ENCODE measurements at regions not wholly inside any gene's neighbourhood (a gene's known extent, or its start where the extent isn't known, plus 50 kb on each side); places are given as distances from the start of the nearest gene placed in this dataset.

DNA sequence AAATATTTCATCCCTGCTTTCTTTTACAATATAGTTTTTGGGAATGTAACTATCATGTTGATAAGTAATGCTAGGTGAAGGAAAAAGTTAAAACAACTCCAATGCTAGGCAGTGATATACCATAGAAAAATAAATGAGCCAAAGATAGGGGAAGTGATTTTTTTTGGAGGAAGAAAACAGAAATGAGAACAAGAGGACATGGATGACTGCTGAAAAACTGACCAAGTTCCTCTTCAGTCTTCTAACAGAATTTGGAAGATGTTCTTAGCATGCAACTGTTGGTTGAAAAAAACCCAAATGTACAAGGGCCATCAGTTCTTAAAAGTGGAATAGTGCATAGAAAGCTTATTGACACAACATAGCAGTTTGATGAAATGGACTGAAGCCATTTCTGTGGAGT lies 262.5 kb upstream of the STARD13 start:
- Histone ChIP-seq H3K4me1 (peaks cover 9% of the 10 kb centered on the region), H3K9ac (ENCODE audit: low read depth in 2 of 2, low read length in 2 of 2) (no peak overlapping the region), H3K9me3 (no peaks in the 10 kb centered on the region), H3K36me3 (no peaks in the 10 kb centered on the region), H3K27me3 (no peaks in the 10 kb centered on the region), H3K27ac (no peak overlapping the region), H3K4me3 (no peak overlapping the region)
- intact Hi-C loops (cut with DNase I): loop anchor here (5.0 kb wide), 1 partner anchor 179 kb away; no protein-coding TSS in a partner anchor
- DNase-seq: no peak
- TF ChIP-seq, protein P1, sequence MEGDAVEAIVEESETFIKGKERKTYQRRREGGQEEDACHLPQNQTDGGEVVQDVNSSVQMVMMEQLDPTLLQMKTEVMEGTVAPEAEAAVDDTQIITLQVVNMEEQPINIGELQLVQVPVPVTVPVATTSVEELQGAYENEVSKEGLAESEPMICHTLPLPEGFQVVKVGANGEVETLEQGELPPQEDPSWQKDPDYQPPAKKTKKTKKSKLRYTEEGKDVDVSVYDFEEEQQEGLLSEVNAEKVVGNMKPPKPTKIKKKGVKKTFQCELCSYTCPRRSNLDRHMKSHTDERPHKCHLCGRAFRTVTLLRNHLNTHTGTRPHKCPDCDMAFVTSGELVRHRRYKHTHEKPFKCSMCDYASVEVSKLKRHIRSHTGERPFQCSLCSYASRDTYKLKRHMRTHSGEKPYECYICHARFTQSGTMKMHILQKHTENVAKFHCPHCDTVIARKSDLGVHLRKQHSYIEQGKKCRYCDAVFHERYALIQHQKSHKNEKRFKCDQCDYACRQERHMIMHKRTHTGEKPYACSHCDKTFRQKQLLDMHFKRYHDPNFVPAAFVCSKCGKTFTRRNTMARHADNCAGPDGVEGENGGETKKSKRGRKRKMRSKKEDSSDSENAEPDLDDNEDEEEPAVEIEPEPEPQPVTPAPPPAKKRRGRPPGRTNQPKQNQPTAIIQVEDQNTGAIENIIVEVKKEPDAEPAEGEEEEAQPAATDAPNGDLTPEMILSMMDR (IDR thresholded peaks at IDR 0.05): no peak

DNA sequence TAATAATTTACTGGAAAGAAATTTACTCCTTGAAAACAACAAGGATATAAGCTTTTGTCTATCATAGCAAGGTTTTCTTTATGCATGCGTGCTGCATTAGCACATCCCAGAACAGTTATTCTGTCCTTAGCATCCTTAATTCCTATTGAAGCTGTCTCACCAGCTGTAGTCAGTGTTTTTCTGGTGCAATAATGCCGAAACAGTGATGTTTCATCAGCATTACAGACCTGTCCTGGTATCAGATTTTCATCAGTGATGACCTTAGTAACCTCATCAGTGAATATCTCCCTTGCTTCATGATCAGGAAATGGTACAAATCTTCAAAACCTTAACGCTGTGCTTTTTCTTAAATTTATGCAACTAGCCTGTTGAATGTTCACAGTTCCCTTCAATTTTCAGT lies 264.7 kb upstream of the STARD13 start:
- no peak overlapping the region for H3K27ac ChIP-seq
- H3K36me3 ChIP-seq: no peaks in the 10 kb centered on the region
- no peak for DNase-seq
- TF ChIP-seq, protein P1 (IDR thresholded peaks at IDR 0.05): no peak
- H3K4me3 ChIP-seq: no peak overlapping the region
- intact Hi-C loops (cut with DNase I): no loop called here
- H3K27me3 ChIP-seq: no peaks in the 10 kb centered on the region
- H3K9me3 ChIP-seq: no peaks in the 10 kb centered on the region
- no peaks in the 10 kb centered on the region for H3K4me1 ChIP-seq
- H3K9ac ChIP-seq (ENCODE audit: low read depth in 2 of 2, low read length in 2 of 2): no peak overlapping the region

DNA sequence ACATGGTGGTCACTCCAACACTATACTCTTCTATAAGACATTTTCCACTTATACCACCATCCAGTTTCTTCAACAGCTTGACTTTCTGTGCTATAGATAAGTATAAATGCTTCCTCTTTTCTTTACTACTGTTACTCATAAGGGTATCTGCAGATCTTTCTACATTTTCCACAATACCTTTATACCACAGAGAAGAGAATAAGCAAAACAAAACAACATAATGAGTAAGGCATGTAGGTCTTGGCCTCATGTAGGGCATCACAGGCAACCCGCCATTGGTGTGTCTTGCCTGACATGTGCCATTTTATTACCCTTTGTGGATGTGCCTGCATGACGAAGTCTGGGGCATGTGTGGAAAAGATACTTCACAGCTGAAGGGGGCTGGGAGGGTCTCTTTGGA lies 265.3 kb upstream of the STARD13 start:
- intact Hi-C loops (cut with DNase I): no loop called here
- H3K27me3 ChIP-seq: no peaks in the 10 kb centered on the region
- no peak for DNase-seq
- H3K9me3 ChIP-seq: no peaks in the 10 kb centered on the region
- no peaks in the 10 kb centered on the region for H3K36me3 ChIP-seq
- TF ChIP-seq, protein P1 (IDR thresholded peaks at IDR 0.05): no peak
- no peak overlapping the region for H3K27ac ChIP-seq
- no peak overlapping the region for H3K4me3 ChIP-seq
- no peak overlapping the region for H3K9ac ChIP-seq (ENCODE audit: low read depth in 2 of 2, low read length in 2 of 2)
- H3K4me1 ChIP-seq: no peaks in the 10 kb centered on the region

DNA sequence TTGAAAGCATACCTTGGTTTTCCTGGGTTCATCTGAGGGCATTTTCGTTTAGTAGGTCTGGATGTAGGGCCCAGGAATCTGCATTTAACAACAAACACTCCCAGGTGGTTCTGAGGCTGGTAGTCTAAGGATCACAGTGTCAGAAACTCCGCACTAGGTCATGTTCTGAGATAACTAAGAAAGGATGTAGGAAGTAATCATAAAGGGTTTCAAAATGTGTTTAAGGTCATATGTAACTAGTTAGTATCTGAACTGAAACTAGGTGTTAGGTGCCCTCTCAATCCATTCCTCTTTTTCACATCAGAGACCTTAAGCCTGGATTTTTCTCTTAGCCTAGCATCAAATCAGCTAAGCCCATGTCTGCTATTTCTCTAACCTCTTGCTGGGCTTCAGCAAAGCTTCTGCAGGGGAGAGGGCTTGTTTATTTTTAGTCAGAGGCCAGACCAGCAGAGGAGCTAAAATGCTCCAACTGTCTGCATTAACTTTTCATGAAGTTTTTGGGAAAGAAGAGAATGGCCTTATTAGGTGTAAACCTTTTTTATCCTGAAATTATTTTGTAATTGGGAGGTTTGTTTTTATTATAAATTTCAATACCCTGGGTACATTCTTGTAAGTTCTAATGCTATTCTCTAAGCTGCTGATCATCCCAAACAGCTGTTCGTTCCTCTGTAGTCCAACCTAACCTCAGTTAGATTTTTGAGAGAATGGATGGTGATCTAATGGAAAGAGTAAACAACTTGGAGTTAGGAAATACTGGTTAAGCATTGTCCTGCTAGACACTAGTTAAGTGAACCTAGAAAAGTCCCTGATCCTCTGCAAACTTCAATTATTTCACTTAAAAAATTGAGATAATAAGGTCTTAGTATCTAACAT lies 262.8 kb upstream of the RFC3 start:
- no peaks in the 10 kb centered on the region for H3K4me1 ChIP-seq
- intact Hi-C loops (cut with DNase I): no loop called here
- no peak overlapping the region for H3K27ac ChIP-seq
- no peaks in the 10 kb centered on the region for H3K36me3 ChIP-seq
- no peak overlapping the region for H3K4me3 ChIP-seq
- H3K9me3 ChIP-seq: no peaks in the 10 kb centered on the region
- TF ChIP-seq, protein P1 (IDR thresholded peaks at IDR 0.05): no peak
- H3K9ac ChIP-seq (ENCODE audit: low read depth in 2 of 2, low read length in 2 of 2): no peak overlapping the region
- H3K27me3 ChIP-seq: no peaks in the 10 kb centered on the region
- no peak for DNase-seq

DNA sequence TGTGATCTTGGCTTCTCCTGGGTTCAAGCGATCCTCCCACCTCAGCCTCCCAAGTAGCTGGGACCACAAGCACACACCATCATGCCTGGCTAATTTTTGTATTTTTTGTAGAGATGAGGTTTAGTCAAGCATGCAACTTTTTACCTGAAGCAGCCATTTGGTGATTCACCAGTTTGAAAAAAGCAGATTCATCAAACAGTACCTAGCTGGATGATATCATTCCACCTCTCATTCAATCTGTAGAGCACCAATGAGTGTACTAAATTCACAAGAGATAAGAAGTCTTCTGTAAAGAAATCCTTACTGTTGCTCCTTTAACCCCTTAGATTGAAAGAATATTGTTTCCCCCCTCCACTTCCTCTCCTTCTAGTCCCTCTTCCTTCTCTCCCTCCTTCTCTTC lies 261.1 kb upstream of the RFC3 start:
- Histone ChIP-seq H3K36me3 (no peaks in the 10 kb centered on the region), H3K27ac (no peak overlapping the region), H3K4me1 (no peaks in the 10 kb centered on the region), H3K4me3 (no peak overlapping the region), H3K9me3 (no peaks in the 10 kb centered on the region), H3K9ac (ENCODE audit: low read depth in 2 of 2, low read length in 2 of 2) (no peak overlapping the region), H3K27me3 (no peaks in the 10 kb centered on the region)
- no peak for DNase-seq
- intact Hi-C loops (cut with DNase I): no loop called here
- TF ChIP-seq, protein P1 (IDR thresholded peaks at IDR 0.05): no peak
